Stimulated activated CD4-positive, alpha-beta T cell treated with anti-CD3 and anti-CD28 coated beads, Interleukin-12 subunit alpha, Interleukin-12 subunit beta, amount 100 ng/mL, for 48 hours (primary cell): ENCODE measurements at regions not wholly inside any gene's neighbourhood (a gene's known extent, or its start where the extent isn't known, plus 50 kb on each side); places are given as distances from the start of the nearest gene placed in this dataset.
A peak's percentile ranks its signal among the peaks of the same experiment; 100 is the strongest.

ENCODE experiments used
- DNase-seq, 3 donors: peaks; one replicate each; pipeline ENCODE4 v3.0.0-alpha.2; 2020; ENCODE audit warnings: low read depth in 2 of 3, low spot score in 1 of 3

DNA sequence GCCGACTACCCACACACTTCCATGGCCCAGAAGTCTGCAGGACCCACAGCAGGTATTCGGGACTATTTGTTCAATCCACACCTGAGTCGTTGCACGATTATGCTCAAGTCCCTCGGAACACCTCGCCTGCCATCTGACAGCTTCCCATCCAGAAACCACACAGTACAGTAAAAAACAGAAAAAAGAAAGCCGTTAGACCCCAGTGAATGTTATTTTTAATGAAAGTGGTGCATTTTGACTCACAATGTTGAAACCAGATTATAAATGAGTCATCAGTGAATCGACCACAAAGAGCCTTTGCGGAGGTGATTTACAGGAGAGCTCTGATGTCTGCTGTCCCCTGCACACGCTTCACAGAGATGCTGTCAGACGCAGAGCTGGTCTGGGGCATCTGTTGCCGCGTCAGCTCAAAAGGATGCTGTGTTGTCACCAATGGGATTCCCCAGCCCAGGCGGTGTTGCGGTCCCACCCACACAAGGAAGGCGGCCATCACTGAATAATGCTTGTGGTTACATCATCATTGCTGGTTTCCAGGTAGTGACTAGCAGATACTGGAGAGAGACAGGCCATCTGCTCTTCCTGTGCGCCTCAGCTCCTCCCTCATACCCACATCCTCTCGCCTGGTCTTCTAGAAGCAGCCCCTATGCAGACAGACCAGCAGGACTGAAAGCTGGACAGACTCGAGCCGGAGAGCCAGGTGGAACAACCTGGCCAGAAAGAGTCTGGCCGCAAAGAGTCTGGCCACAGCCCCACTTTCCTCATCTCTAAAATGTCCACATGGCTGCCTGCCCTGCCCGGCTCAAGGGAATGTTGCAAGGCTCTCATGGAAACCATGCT lies 116.8 kb downstream of the TOMM20 start:
- peak; percentile 92 to 97 (median 93) for DNase-seq

DNA sequence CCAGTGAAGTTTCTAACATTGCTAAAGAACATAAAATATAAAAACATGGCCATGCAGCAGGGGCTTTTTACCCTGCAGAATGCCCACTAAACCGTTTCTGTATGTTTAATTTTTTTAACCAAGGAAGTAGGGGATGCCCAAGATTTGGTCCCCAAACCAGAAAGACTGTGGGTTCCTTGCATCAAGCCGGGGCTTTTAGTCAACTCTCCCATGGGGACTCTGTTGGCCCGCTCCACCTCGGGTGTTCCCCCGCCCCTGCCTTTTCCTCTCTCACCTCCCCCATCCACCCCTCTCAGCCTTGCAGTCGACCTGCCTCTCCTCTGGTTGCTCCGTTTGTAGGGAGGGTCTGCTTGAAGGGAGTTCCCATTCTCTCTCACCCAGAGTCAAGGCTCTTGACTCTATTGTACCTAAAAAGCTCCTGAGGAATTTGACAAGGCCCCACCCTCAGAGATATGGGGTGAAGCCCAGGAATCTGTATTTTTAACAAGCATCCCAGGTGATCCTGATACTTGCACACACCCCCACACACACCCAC lies 117.5 kb downstream of the TOMM20 start:
- DNase-seq: peak; percentile 63 to 78 (median 67)

DNA sequence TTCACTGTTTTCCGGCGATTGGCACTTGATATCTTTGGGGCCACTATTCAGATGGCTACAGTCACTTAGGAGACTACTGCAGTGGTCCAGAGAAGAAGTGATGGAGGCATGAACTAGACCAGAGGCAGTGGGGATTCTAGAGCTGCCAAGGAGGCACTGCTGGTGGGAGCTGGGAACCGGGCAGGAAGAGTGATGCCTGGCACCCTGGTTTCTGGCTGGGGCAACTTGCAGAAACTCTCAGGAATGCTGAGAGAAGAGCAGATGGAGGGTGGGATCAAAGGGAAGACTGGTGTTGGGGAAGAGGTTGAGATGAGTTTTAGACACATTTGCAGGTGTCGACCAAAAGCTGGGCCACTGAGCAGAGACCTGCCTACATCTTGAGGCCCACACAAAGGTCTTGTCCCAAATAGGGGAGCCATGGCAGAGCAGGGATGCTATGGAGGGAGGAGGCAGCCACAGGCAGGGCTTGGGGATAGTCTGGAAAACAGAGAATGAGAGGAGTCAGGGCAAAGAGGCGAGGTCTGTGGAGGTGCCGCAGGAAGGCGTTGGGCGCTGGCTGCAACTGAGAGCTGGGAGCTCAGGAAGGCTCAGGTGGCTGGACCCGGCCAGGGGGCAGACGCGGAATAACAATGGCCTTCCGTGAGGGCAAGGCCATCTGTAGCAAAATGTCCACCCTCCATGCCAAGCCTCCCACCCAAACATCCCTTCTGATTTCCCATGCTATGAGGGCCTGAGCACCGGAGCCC lies 118.9 kb downstream of the TOMM20 start:
- DNase-seq: no peak

DNA sequence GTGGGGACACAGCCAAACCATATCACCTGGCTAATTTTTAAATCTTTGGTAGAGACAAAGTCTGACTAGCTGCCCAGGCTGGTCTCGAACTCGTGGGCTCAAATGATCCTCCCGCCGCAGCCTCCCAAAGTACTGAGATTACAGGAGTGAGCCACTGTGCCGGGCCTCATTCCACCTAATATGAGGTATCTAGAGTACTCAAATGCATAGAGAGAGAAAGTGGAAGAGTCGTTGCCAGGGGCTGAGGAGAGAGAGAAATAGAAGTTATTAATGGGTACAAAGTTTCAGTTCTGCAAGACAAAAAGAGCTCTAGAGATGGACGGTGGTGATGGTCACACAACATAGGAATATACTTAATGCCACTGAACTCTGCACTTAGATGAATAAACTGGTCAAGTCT lies 119.6 kb downstream of the TOMM20 start:
- DNase-seq: no peak

DNA sequence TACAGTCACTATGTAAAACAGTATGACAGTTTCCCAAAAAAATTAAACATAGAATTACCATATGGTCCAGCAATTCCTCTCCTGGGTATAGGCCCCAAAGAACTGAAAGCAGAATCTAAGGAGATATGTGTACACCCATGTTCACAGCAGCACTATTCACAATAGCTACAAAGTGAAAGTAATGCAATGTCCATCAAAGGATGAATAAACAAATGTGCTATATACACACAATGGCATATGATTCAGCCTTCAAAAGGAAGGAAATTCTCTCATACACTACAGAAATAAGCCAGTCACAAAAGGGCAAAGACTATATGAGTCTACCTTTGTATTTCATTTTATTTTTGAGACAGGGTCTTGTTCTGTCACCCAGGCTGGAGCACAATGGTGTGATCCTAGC lies 120.4 kb downstream of the TOMM20 start:
- DNase-seq: no peak

DNA sequence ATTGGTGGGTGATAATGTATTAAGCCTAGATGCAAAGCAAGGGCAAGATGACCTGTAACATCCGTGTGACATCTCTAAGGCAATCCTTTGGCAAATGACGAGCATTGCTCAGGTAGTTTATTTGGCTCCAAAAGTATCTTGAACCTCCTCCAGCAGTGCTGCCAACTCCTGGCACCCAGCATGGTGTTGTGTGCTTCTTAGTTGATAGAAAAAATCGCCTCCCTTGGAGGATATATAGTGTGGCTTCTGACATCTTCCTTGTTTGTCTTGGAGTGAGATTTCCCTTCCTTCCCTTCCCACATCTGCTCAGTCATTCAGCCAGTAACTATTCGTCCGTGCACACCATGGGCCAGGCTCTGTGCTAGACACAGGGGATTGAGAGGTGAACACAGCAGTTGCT lies 121.8 kb downstream of the TOMM20 start:
- no peak for DNase-seq

DNA sequence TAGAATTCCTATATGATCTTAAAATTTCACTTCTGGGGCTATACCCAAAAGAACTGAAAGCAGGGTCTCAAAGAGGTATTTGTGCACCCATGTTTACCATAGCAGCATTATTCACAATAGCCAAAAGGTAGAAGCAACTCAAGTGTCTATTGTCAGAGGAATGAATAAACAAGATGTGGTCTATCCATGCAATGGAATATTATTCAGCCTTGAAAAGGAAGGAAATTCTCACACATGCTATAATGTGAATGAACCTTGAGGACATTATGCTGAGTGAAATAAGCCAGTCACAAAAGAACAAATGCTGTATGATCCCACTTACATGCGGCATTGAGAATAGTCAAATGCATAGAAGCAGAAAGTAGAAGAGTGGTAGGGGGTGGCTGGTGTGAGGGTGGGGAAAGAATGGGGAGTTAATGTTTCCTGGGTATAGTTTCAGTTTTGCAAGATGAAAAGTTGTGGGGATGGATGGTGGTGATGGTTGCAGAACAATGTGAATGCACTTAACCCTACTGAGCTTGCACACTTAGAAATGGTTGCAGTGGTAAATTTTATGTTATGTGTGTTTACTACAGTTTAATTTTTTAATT lies 122.4 kb downstream of the TOMM20 start:
- no peak for DNase-seq

DNA sequence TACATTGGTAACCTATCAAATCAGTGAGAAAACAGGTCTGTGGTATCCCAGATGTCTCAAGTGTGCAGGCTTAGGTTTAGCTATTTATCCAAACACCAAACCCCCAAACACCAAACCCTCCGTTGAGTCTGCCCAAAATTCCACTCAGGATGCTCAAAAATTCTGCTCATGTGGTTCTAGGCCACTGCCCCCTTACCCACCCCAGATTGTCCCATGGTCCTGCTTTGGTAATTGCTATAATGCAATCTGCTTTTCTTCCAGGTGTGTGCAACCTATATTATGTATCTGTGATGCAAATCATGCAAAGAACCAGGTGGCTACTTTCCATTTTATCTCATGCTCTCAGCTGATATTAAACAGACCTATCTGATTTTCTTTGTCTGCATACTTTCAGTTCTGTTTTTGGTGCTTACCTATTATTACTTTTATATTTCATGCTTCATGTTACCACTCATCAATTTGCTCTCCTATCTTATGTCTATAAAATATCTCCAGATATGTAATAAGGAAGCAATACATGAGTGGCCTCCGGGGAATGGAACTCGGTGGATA lies 123.7 kb downstream of the TOMM20 start:
- DNase-seq: no peak

DNA sequence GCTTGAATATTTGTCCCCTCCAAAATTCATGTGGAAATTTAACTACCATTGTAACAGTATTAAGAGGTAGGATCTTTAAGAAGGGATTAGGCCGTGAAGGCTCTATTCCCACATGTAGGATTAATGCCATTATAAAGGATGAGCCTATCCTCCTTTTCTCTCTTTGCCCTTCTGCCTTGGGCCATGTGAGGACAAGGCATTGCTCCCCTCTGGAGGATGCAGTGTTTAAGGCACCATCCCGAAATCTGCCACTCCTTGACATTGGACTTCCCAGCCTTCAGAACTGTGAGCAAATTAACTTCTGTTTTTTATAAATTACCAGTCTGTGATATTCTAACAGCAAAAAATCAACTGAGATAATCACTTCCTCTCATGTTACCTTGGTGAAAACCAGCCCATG lies 124.4 kb downstream of the TOMM20 start:
- DNase-seq: no peak

DNA sequence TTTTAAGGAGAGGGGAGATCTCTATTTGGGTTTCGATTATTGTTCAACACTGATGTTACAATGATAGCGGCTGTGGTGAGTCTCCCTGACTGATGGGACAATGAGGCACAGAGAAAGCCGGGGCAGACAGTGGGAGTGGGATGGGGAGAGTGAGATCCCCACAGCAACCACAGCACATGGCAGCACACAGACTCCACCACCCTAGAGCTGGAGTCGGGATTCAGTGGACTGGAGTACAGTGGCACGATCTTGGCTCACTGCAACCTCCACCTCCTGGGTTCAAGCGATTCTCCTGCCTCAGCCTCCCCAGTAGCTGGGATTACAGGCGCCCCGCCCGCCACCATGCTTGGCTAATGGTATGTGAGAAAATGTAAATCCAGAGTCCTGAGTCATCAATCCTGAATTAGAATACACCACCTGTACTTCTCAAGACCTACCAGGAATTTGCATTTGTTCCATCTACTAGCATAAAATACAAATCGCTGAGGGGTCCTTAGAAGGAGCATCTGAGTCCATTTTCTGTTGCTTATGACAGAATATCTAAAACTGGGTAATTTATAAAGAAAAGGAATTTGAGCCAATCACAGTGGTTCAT lies 125.8 kb downstream of the TOMM20 start:
- DNase-seq: no peak

DNA sequence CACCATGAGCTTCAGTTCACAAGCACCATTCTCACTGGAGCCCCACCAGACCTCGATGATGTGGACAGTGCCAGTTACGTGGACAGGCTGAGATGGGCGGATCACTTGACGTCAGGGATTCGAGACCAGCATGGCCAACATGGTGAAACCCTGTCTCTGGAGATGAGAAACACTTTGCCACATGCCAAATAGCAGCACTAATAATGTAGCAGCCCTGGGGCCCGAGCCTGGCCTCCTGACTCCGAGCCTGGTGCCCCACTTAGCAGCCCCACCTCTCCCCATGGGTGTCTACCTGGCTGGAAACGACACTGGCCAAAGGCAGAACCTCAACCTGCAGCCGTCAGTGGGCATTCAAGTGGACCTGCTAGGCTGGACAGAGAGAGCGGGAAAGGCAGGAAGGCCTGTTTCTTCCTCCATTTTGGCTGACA lies 129.1 kb downstream of the TOMM20 start:
- DNase-seq: no peak

DNA sequence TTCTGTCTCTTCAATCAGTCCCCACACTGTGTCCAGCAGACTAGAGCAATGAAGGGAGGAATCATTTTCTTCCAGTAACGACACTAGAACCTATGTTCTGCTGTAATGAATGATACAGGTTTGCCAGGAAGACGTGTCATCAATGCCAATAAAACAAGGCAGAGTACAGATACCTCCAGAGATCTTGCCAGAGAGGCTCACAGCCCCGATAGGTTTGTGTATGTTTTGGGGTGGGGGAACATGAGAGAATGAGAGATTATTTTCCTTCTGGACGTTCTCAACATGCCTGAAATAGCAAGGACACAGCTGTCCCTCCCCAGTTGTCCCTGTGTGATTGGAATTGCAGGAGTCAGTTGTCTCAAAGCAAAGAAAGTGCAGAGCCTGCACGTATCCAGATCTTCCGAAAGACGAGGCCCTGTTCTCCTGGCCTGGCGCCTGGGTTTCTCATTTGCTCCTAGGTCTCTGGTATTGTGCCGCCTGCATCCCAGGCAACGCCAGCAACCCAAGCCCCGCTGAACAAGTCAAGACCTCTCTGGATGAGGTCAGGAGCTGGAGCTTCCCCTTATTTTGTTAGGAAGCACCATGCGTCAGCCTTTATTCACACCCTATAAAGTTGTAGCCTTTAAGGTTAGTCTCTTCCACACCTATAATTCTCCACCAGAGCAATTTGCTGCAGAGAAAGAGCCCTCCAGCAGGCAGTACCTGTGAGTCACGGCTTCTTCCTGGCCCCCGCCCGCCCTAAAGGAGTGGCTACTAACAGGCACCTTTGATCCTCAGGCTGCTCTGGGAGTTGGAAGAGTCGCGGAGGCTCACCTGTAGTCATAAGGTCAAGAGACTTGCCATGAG lies 130.5 kb downstream of the TOMM20 start:
- no peak for DNase-seq

DNA sequence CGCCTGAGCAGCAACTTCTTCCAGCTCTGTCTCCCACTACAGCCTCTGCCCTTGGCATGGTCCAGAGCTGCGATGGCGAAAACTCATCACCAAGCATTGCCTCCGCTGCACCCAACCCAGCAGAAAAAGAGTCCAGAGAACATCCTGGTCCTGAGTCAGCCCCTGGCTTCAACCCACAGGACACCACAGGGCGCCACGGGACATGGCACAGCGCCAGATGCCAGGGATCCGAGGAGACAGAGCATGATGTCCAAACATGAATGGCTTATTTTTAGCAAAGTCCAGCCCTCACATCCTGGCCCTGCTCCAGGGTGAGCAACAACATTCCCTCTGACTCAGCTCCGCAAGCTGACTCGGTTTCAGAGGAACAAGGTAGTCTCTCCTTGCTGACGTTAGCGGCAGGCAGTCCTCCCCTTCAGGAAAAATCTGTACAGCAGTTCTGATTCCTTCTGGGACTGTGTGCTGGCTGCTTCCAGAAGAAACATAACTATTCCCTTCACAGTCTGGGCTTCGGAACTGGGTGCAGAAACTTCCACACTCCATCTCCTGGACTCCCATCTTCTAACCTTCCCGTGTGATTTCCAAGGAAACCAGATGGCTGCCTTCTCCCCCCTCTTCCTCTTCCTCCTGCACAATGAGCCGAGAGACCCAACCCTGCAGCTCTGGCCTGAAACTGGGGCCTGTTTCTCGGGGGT lies 131.3 kb downstream of the TOMM20 start:
- DNase-seq: no peak

DNA sequence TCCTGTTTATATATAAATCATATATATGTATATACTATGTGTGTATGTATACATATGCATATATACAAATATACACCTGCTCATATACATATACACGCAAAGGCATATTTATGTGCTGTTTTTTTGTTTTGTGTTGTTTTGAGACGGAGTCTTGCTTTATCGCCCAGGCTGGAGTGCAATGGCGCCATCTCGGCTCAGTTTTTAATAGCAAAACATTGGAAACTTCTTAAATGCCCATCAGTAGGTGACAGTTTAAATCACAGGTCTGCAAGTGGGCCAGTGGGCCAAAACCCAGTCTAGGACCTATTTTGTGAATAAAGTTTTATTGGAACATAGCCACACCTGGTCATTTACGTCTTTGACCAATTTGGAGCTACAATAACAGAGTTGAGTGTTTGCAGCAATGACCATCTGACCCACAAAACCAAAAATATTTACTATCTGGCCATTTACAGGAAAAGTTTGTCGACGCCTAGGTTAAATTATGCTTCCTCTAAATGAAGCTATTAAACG lies 132.3 kb downstream of the TOMM20 start:
- DNase-seq: no peak

DNA sequence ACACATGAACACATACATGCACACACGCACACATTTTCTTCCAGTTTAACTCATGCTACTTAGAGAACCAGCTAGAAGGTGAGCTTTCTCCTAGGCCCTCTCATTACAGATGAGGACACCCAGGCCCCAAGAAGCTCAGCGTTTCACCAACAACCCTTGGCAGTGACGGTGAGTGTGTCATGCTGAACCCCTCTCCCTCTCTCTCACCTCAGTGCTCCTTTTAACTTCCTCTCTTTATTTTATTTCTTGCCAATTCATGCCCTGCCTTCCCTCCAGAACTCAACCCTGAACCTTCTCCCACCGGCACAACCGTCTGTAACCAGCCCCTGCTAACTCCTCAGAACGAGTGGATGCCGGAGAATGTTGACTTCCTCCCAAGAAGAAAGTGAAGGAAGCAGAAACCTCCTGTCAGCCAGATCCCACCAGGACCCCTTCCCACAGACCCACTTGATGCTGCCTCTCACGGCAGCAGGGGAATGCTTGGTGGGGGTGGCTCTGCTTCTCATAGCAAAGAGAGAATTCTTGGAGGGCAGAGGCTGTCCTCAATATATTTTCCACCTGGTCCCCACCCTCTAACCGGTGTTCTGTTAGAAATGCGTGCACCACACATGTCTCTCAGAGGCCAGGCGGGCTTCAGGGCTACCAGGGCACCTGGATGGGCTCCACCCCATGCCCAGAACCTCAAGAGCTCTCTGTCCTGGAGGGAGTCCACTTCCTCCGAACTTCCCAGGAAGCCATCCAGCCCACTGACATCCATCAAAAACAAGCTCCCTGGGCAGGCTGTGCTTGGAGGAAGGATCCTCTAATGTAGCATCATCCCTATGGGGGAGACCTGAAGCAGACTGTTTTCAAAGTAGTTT lies 134.0 kb downstream of the TOMM20 start:
- DNase-seq: no peak

DNA sequence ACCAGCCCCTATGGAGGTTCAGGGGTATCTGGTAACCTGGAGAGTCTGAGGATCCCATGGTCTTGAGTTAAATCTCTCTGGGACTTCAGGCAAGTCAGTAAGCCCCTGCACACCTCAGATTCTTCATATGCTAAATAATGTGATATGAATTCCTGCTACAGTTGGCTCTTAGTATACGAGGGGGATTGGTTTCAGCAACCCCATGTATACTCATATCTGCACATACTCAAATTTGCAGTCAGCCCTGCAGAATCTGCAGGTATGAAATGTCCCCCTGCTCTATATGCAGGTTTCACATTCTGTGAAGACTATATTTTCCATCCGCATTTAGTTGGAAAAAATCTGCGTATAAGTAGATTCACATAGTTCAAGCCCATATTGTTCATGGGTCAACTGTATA lies 136.6 kb downstream of the TOMM20 start:
- DNase-seq: no peak

DNA sequence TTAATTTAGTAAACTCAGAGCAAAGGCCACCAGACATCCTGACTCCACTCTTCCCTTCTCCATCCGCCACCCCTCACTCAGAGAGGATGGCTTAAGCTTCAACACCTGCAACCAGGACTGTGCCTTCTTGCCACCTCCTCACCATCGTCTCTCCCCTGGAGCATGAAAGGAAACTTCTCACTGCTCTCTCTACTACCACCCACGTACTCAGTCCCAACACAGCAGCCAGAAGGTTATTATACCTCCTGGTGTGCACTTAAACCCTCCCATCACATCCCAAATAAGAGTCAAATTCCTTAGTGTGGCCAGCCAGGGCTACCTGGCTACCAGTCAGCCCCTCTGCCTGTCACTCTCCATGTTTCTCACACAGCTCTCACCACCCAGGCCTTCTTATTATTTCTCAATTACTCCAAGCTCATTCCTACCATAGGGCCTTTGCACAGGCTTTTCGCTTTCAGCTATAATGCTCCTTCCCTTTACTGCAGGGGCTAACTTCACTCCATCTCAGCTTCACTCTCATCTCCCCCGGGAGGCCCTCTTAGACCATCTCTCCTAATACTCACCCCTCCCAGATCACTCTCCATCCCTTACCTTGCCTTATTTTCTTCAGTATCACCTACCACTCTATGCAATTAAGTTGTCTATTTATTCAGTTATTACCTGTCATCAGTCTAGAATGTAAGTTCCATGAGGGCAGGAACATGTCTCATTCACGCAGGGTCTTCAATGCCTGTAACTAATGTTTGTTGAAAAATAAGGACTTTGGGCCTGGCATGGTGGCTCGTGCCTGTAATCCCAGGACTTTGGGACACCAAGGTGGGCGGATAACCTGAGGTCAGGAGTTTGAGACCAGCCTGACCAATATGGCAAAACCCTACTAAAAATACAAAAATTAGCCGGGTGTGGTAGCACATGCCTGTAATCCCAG lies 137.5 kb downstream of the TOMM20 start:
- DNase-seq: no peak

DNA sequence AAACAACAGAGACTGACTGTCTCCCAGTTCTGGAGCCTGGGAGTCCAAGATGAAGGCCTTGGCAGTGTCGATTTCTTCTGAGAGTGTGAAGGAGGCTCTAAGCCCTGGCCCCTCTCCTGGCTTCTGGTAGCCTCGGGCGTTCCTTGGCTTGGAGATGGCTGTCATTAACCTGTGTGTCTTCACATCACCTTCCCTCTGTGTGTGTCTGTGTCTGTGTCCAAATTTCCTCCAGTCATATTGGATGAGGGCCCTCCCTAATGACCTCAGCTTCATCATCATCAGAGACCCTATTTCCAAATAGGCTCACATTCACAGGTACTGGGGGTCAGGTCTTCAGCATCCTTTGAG lies 138.3 kb downstream of the TOMM20 start:
- no peak for DNase-seq
